Activated T-helper 1 cell treated with anti-CD3 and anti-CD28 coated beads, Interleukin-2, amount 50 U/mL, for 16 hours (primary cell): ENCODE measurements at regions not wholly inside any gene's neighbourhood (a gene's known extent, or its start where the extent isn't known, plus 50 kb on each side); places are given as distances from the start of the nearest gene placed in this dataset.
"Not testable (repeated sequence)": the region's sequence is repeated elsewhere in the genome, so short reads cannot be mapped to it uniquely, and the experiment has no call there.

ENCODE experiments used
- DNase-seq, 2 donors: peaks; one replicate each; pipeline ENCODE4 v3.0.0-alpha.2; 2020; ENCODE audit warnings: low read depth in 1 of 2, low spot score in 1 of 2

DNA sequence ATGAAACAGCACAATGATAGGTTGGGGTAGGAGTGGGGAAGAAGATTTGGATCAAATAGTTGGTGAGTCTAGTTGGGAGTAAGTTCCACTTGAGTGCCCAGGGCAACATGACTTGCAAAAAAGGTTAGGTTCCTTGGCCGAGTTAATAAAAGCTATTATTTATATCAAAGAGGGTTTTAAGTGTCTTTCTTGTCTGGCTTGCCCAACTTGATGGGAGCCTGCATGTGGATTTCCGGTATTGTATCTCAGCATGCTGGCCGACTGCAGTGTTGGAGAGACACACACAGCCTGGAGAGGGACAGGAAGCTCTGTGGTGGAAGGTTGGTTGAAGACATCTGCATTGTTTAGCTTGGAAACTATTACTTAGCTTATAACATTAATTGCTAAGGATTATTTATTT, 449.5 kb upstream of the TBL1XR1 start:
- no peak for DNase-seq

DNA sequence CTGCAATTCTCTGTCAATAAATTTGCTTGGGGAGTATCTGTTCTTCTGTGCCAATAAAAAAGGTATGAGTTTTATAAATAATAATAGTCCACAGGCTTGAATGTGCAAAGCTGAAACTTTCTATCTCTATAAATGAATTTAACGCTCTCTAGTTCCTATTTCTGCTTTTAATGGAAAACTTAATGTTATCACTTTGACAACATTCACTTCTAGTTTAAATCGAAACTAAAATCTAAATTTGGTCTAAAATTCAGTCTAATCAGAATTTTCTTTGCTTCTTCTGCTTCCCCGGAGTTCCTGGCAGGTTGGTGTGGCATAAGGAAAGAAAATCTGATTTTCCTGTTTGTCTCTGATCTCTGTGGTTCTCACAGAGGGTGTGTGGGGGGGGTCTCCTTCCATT, 450.1 kb upstream of the TBL1XR1 start:
- no peak for DNase-seq

DNA sequence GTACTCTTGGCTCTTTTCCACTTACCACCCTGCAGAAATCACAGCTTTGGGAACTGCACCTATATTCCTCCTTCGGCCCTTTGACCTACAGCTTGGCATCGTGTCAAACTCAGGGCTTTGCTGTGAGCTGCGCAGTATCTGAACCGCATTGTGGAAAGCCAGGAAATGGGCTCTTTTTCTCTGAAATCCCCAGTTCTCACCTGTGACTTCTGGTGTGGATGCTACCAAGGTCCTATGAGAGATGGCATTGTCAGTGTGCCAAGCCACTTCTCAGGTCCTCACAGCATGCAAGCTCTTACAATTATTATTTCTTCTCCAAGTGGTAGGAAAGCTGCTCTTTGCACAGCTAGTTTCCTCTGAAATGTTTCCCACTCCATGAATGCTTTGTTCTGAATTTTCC, 450.6 kb upstream of the TBL1XR1 start:
- DNase-seq, result no peak

DNA sequence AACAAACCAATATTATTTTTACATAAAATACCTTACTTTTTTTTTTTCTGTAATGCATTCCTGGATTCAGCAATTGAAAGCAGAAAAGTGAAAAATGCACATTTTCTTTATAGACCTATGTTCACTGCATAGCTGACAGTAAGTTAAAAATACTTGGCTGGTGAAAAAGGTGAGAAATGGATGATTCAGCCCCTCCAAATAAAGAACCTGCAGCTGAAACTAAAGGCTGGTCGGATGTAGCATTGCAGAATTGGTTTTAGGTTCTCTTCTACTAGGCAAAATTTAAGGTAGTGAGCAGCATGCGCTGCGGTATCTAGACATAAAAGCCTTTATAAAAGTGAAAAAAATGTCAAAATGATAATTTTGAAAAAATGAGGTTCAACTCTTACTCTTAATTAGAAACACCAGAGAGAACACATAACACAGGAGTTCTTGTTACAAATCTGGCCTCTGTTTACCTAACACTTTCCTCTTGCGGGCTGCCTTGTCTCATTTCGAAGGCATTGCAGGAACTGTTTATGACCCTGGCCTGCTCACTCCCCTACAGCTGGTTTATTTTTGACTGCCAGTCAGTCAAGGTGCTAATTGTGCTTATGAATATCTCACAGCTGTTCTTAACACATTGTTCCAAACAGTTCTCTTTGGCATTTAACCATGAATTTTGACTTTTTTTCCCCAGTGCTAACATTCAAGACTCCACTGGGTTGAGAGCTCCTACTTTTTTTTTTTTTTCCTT, 455.4 kb upstream of the TBL1XR1 start:
- DNase-seq, result no peak

DNA sequence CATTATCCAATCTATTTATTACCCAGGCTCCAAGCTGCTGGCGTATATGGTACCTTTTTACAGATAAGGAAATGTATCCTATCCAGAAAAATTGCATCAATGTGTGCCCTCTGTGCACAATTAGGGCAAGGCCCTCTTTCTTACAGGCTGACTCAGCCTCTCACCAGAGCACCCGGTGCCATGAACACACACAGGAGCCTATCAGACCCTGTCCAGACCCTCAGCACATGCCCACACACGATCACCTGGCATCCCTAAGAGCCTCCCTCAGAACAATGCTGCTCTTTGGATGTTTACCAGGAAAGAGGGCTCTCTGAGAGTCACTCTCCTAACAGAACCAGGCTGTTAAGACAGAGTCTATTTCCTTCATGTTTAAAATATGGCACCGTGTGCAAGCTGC, 460.0 kb upstream of the TBL1XR1 start:
- no peak for DNase-seq

DNA sequence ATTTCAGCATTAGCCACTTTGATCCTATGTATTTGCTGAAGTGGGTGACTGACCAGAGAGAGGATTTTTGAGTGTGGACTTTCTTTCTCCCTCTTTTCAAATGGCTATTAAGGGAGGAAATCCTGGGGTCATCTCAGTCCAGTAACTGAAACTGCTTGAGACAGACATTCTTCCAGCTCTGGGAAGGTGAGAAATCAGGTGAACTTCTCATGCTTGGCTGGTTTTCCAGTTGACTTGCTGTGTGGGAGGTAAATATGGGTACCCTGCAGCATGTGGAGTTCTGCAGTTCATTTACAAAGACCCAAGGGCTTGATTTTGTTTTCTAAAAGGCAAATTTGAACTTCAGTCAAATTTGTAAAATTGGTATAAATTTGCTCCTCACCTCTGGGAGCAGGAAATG, 461.1 kb upstream of the TBL1XR1 start:
- DNase-seq, result no peak

DNA sequence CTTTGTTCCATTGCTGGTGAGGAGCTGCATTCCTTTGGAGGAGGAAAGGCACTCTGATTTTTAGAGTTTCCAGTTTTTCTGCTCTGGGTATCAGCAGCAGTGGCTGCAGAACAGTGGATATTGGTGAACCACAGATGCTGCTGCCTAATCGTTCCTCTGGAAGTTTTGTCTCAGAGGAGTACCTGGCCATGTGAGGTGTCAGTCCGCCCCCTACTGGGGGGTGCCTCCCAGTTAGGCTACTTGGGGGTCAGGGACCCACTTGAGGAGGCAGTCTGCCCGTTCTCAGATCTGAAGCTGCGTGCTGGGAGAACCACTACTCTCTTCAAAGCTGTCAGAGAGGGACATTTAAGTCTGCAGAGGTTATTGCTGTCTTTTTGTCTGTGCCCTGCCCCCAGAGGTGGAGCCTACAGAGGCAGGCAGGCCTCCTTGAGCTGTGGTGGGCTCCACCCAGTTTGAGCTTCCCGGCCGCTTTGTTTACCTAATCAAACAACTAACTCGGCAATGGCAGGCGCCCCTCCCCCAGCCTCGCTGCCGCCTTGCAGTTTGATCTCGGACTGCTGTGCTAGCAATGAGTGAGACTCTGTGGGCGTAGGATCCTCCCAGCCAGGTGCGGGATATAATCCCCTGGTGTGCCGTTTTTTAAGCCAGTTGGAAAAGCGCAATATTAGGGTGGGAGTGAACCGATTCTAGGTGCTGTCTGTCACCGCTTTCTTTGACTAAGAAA, 467.3 kb upstream of the TBL1XR1 start:
- not testable (repeated sequence) for DNase-seq

DNA sequence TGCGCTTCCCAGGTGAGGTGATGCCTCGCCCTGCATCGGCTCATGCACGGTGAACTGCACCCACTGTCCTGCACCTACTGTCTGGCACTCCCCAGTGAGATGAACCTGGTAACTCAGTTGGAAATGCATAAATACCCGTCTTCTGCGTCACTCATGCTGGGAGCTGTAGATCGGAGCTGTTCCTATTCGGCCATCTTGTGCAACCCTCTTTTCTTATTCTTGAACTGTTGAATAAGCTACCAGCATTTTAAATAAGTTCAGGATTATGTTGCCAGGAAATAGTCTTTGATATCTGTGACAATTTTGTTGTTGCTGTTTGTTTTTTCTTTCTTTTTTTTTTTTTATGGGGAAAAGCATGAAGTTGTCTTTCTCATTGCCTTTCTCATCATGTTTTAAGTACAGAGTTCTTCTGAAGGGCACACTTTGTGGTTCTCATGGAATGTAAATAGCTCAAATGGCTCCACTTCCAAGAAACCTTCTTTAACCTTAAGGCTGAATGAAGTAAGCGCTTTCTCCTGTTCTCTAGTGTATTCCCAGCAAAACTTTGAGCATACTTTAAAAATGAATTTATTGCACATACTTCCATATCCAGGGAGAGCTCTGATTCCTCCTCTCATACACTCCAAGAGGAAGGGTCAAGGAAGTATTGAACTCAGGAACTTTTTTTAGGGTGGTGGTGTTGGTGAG, 468.0 kb upstream of the TBL1XR1 start:
- no peak for DNase-seq

DNA sequence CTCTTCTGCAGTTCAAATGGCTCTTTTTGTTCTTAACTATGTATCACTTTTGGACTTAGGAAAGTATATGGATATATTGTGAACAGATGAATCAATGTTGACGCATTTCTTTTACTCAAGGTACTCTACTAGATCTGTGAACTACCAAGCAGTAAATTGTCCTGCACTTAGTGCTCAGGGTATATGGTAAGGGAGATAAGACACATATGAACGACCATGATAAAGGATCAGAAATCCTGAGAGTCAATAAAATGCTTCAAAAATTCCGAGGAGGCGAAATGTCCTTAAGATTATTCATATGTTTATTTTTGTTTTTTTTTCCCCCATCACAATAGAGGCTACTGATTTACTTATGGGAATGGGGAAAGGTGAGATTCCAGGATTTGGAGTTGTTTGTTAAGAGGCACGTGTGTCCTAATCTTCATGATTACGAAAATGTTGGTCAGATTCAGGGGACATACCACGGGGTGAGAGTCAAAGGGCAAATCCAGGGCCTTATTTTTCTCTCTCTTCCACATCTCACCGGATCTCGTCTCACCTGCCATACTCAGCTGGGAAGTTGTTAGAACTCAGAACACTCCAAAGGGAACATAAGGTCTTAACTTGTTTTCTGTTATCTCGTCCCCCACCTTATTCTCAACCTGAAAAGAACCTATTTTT, 475.1 kb upstream of the TBL1XR1 start:
- DNase-seq, result no peak

DNA sequence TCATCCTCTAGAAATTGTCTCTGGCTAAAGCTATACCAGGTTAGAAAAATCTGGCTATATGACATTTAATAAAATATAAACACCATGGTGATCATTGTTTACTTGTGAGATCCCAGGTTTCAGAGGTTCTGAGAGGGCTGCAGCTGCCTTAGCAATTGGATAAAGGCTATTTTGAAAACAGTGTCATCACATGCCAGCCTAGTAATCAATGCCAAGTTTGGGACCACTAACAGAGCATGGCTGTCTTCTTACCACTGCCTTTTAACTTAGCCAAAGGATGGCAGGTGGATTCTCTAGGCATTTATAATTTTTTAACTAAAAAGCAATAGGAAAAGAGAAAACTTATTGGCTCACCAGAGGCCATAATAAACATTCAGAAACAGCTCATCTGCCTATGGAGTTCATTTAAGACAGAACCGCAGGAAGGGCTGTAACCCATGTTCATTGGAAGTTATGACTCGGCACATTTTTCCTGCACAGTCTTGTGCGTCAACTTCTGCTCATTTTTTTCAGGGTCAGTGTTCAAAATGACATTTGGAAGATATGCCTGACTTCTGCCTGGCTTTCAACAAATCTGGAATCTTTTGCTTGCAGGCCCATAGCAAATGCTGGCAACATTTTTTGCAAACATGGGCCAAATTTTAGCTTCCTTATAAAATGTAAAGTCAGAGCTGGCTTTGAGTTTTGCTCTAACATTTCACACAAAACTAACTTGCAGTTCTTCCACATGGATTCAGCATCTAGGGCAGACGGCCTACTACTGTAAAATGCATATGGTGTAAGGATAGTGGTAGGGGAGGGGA, 476.0 kb upstream of the TBL1XR1 start:
- DNase-seq, result no peak

DNA sequence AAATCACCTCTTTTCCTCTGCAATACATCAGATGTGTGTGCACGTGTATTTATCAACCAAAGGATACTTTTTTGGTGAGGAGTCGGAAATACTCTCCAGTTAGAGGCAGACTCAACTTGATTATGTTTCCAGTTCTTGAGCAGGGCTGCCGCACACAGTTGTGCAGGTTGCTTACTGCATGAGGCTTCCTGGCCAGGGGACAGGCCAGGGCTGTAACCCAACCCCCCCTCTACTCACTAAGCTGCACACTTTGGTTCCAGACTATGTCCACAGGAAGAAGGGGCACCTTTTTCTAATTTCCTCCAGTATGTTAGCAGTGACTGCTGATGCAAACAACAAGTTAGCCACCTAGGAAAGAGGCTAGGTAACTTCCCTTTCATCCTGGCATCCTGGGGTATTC, 476.9 kb upstream of the TBL1XR1 start:
- no peak for DNase-seq

DNA sequence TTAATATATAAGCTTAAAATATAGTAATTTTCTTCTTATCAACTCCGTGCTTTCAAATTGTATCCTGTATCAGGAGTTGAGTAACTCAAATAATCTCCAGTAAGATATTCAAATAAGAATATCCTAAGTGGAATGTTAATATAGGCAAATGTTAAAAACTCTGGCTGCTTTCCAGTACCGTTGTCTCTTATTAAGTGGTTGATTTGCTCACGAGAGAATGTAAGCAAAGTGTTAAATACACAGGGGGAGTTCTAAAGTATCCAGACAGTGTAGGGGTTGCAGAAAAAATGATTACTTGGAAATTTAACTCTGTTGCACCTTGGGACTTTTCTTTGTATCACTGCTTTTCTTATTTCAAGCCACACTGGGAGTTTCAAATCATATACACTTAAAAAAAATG, 478.9 kb upstream of the TBL1XR1 start:
- DNase-seq, result no peak

DNA sequence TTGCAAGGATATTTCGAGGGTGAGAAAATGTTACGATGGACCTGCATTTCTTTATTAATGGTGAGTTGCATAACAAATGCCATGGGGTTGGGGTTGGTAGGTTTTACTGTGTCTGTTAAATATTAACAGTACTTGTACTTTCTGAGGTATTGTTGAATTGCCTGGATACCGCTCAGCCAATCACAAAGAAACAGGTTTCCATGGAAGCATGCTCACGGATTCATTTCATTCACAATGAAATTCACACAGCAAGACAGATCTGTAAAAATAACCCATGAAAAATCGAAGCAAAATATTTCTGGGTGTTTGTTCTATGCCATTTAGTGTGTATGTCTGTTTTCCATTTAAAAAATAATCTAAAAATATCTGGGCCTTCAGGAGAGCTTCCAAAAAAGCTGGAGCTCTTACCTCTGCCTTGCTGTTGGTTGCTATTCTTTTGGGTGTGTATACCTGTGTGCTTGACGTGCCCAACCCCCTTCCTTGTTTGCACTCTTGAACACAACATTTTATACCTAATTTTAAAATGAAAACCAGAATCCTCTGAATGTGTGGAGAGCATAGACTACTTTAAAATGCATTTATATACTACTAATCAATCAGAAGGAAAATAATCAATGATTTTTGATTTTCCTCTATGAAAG, 479.8 kb upstream of the TBL1XR1 start:
- DNase-seq, result no peak

DNA sequence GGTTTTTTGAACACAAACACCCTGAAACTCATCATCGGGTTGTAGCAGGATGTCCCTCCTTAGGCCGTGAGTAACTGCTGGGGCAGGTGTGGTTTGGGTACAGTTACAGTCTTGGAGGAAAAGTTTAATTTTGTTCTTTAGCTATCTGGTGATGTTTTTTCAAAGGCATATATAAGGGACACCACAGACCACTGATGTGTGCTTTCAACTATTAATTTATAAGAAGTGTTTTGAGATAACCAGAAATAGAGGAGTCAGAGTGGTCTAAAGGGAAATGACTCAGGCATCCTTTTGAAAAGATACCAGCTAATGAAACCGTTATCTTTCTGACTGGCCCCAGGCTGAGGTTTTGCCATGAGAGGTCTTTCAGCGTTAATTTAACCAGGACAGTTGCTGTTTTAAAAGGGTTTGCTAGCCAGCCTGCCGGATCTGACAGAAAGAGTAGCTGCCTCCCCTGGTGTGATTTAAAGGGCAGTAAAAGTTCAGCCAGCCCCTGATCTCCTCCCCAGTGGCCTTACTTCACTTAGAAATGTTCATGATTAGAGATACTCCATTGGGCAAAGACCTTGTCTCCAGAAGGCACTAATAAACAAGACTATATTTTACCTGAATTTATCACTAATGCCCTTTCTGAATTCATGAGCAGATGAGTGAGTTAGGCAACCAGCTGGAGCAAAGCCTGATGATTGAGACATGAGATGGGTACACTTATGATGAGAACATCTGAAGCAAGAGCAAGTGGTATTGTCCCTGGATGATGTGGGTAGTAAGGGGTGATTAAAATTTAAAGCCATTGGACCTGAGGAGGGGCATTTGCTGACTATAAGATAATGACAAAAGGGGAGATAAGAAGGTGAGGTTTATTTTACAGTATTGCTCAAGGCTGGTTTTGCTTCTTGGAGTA, 482.5 kb upstream of the TBL1XR1 start:
- DNase-seq, result no peak

DNA sequence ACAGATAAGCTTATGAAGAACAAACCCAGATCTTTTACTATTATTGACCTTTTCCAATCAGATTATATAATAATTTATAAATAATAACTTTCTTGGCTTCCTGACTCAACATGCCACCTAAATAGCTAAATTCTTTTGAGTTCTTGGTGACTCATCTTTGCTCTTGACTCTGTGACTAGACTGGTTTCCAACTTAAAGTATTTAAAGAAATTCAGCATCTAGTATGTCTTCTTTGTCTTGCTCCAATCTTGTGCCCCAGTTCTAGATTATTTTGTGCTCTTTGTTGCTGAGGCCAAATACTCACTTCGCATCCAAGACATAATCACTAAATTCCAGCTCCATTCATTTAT, 483.2 kb upstream of the TBL1XR1 start:
- DNase-seq, result no peak

DNA sequence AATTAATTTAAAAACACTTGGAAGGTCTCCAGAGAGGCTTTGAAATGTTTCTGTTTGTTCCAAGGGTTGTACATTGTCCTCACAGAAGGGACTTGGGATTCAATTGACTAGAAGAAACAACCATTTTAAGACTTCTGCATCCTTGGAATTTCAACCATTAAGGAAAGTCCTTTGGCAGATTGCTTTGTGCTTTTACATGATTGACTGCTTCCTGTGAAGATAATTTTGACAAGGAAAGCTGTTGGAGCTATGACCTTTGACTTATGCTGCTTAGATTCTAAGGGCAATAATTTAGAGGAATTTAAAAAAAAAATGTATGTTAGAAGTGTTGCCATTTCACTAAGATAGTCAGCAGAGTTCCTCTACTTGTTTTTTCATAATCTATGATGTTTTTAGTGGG, 483.9 kb upstream of the TBL1XR1 start:
- DNase-seq, result no peak

DNA sequence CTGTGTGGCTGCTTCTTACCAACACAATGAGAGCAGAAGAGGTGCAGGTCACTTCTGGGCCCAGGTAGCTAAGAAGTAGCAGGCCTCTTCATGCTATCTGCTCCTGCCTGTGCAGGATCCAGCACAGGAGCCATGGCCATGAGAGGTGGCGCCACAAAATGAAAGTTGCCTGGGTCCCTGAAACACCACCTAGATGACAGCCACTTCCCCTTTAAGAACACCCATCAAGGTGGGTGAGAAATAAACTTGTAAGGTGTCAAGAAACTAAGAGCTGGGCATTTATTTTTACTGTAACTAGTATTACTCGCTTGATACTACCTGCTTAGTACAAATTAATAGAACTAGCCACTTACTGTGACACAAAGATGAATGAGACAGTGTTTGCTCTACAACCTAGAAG, 484.6 kb upstream of the TBL1XR1 start:
- DNase-seq, result no peak

DNA sequence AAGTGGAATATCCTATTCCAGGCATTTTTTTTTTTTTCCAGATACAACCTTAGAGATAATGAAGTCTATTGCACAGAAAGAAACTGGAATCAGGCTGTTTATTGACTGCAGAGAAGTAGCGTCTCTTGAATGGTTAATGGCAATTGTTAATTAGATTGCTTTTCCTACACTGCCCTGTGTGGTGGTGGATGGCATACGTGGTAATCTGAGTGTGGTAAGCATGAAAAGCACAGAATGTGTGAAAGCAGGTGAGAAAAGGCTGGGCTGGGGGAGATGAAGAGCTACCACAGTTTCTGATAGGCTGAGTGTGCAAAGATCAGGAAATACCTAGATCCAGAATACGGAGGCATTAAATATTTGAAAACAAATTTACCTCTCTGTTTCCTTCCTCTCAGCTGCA, 486.3 kb upstream of the TBL1XR1 start:
- DNase-seq, result no peak

DNA sequence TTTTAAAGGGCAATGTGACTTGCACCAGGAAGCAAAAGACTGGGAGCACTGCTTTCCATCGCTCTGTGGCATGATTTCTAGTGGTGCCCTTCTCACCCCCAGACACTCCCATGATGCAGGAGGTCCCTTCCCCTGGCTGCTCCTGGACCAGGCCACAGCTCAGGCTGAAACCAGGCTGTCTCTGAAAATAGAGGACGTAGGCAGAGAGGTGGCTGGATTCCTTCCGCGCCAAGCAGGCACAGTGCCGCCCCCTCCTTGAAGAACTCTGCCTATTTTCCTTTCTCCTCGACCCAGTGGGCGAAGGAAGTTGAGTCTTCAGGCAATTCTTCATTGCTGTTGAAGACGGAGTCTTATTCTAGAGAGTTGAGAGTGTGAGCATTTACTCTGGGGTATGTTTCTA, 489.4 kb upstream of the TBL1XR1 start:
- no peak for DNase-seq

DNA sequence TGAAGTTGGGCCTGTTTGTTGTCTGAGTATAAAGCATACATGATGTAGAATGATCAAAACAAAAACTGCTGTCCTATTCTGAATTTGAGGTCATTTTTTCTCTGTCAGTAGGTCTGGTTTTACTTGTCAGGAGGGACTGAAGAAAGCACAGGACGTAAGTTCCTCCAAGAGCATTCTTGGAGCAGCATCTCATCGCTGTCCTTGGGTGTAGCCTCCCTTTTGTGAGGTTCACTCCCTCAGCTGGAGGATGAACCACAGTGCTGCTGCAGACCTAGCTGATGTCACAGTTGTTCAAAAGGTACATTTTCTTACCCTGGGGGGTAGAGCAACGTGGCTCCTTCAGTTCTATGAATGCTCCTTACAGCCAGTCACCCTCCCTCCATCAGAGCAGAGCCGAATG, 490.0 kb upstream of the TBL1XR1 start:
- DNase-seq, result no peak
